HEK293 (cell line): ENCODE measurements at regions not wholly inside any gene's neighbourhood (a gene's known extent, or its start where the extent isn't known, plus 50 kb on each side); places are given as distances from the start of the nearest gene placed in this dataset.

ENCODE experiments used
- CTCF ChIA-PET: fragments of 350-600 bp; formaldehyde crosslinking; extraction: SDS; loops from one replicate; lab custom pipeline; 2021; ENCODE audit warnings: antibody characterized with exemption; lab: Yijun Ruan, JAX
- POLR2A ChIA-PET: fragments of 300-600 bp; formaldehyde crosslinking; extraction: SDS; loops from one replicate; lab custom pipeline; 2020; ENCODE audit warnings: antibody characterized with exemption, inconsistent platforms; lab: Yijun Ruan, JAX
- H3K27ac ChIP-seq: fragments of 200-500 bp; sonication (Bioruptor generic); 2 replicates; pipeline ENCODE4 v1.5.1; 2014; ENCODE audit warnings: low read depth, low read length, control low read depth, inconsistent platforms; ENCODE audit errors: extremely low read depth
- H3K36me3 ChIP-seq, 2 experiments: fragments of 200-500 bp in 1 of 2; sonication (Bioruptor generic) in 1 of 2; 1 replicate in 1 of 2; 2 replicates in 1 of 2; pipeline ENCODE4 v1.5.1; 2014 to 2017; ENCODE audit warnings: inconsistent platforms in 2 of 2, low read length in 2 of 2; ENCODE audit not compliant: control insufficient read depth in 2 of 2, insufficient read depth in 1 of 2
- H3K4me1 ChIP-seq: fragments of 200-500 bp; sonication (Bioruptor generic); 2 replicates; pipeline ENCODE4 v1.5.1; 2014; ENCODE audit warnings: mild to moderate bottlenecking, low read length, inconsistent platforms; ENCODE audit not compliant: control insufficient read depth, insufficient read depth
- H3K4me3 ChIP-seq: 2 replicates; pipeline ENCODE4 v1.5.1; 2011; ENCODE audit warnings: low read depth, mild to moderate bottlenecking, control low read depth, low read length, moderate library complexity
- H3K9me3 ChIP-seq: fragments of 200-500 bp; sonication (Bioruptor generic); 2 replicates; pipeline ENCODE4 v1.5.1; 2014; ENCODE audit warnings: low read depth, low read length, inconsistent platforms; ENCODE audit not compliant: control insufficient read depth, insufficient read depth
- ATF2 ChIP-seq: fragments of 450-650 bp; formaldehyde crosslinking; IDR thresholded peaks from 2 replicates; pipeline ENCODE4 v1.5.1; 2016; ENCODE audit warnings: missing biosample characterization, missing genetic modification characterization, low read depth
- GLIS1 ChIP-seq: fragments of 450-650 bp; formaldehyde crosslinking; IDR thresholded peaks from 2 replicates; pipeline ENCODE4 v1.5.1; 2016; ENCODE audit warnings: missing biosample characterization, missing genetic modification characterization
- IKZF3 ChIP-seq: fragments of 450-650 bp; IDR thresholded peaks from 2 replicates; pipeline ENCODE4 v1.5.0; 2018; ENCODE audit warnings: missing biosample characterization, mild to moderate bottlenecking, missing genetic modification characterization, moderate library complexity
- KLF17 ChIP-seq: fragments of 450-650 bp; formaldehyde crosslinking; IDR thresholded peaks from 2 replicates; pipeline ENCODE4 v1.5.1; 2016; ENCODE audit warnings: missing biosample characterization, missing genetic modification characterization
- OVOL3 ChIP-seq: fragments of 450-650 bp; formaldehyde crosslinking; IDR thresholded peaks from 2 replicates; pipeline ENCODE4 v1.5.1; 2016; ENCODE audit warnings: missing biosample characterization, missing genetic modification characterization
- PBX3 ChIP-seq: sonication (generic); formaldehyde crosslinking; IDR thresholded peaks from 2 replicates; pipeline ENCODE4 v1.8.1; 2022; ENCODE audit warnings: mild to moderate bottlenecking, moderate library complexity, missing genetic modification reagents
- PRDM6 ChIP-seq: fragments of 450-650 bp; formaldehyde crosslinking; IDR thresholded peaks from 2 replicates; pipeline ENCODE4 v1.5.1; 2017; ENCODE audit warnings: missing biosample characterization, missing genetic modification characterization
- RBAK ChIP-seq: fragments of 450-650 bp; formaldehyde crosslinking; IDR thresholded peaks from 2 replicates; pipeline ENCODE4 v1.5.1; 2016; ENCODE audit warnings: missing biosample characterization, missing genetic modification characterization
- SETDB1 ChIP-seq: IDR thresholded peaks from one replicate; pipeline ENCODE4 v1.6.1; 2017; ENCODE audit warnings: mild to moderate bottlenecking, low read length, moderate library complexity, mixed read lengths; ENCODE audit not compliant: insufficient read length
- ZBTB21 ChIP-seq: fragments of 450-650 bp; formaldehyde crosslinking; IDR thresholded peaks from 2 replicates; pipeline ENCODE4 v1.5.1; 2017; ENCODE audit warnings: missing biosample characterization, missing genetic modification characterization
- ZIC2 ChIP-seq: fragments of 450-650 bp; formaldehyde crosslinking; IDR thresholded peaks from 2 replicates; pipeline ENCODE4 v1.5.1; 2016; ENCODE audit warnings: missing biosample characterization, missing genetic modification characterization
- ZNF184 ChIP-seq: fragments of 450-650 bp; IDR thresholded peaks from 2 replicates; pipeline ENCODE4 v1.5.1; 2018; ENCODE audit warnings: missing biosample characterization, mild to moderate bottlenecking, missing genetic modification characterization
- ZNF26 ChIP-seq: fragments of 450-650 bp; formaldehyde crosslinking; IDR thresholded peaks from 2 replicates; pipeline ENCODE4 v1.5.1; 2016; ENCODE audit warnings: missing biosample characterization, missing genetic modification characterization
- ZNF362 ChIP-seq: fragments of 450-650 bp; formaldehyde crosslinking; IDR thresholded peaks from 2 replicates; pipeline ENCODE4 v1.5.1; 2016; ENCODE audit warnings: missing biosample characterization, missing genetic modification characterization
- ZNF394 ChIP-seq: fragments of 450-650 bp; formaldehyde crosslinking; IDR thresholded peaks from 2 replicates; pipeline ENCODE4 v1.5.1; 2016; ENCODE audit warnings: missing biosample characterization, missing genetic modification characterization, mild to moderate bottlenecking, moderate library complexity, borderline replicate concordance
- ZNF488 ChIP-seq: fragments of 450-650 bp; formaldehyde crosslinking; IDR thresholded peaks from 2 replicates; pipeline ENCODE4 v1.5.1; 2016; ENCODE audit warnings: missing biosample characterization, missing genetic modification characterization
- ZNF530 ChIP-seq: fragments of 450-650 bp; formaldehyde crosslinking; IDR thresholded peaks from 2 replicates; pipeline ENCODE4 v1.5.1; 2016; ENCODE audit warnings: low read depth, missing biosample characterization, missing genetic modification characterization
- ZNF560 ChIP-seq: fragments of 450-650 bp; formaldehyde crosslinking; IDR thresholded peaks from 2 replicates; pipeline ENCODE4 v1.5.1; 2017; ENCODE audit warnings: missing biosample characterization, missing genetic modification characterization, borderline replicate concordance
- ZNF639 ChIP-seq: fragments of 450-650 bp; formaldehyde crosslinking; IDR thresholded peaks from 2 replicates; pipeline ENCODE4 v1.5.1; 2016; ENCODE audit warnings: missing biosample characterization, missing genetic modification characterization

- TF ChIP-seq ZNF26, result no peak
- no peak for TF ChIP-seq ZIC2 (tag by site-specific recombination)
These were observed 259.3 kb downstream of the BMP7 start (continued) for GRCh38 chr20:57007171-57007540.

- Histone ChIP-seq H3K27ac (no peak overlapping the region), H3K4me3 (no peak overlapping the region)
- POLR2A ChIA-PET, result no interaction called here
- TF ChIP-seq ZNF362 (tag by site-specific recombination) (peak; percentile 63; the same call in 1 of the 2 replicates), PRDM6 (peak; percentile 70), ATF2 (tag by site-specific recombination) (no peak)
- TF ChIP-seq, all 188 proteins: peak for 2
- Histone ChIP-seq H3K9me3 (no peaks in the 10 kb centered on the region), H3K36me3 (no peaks in the 10 kb centered on the region), H3K4me1 (peaks cover 6% of the 10 kb centered on the region)
- CTCF ChIA-PET, result interaction anchor here (0.7 to 2.8 kb wide), 3 partner anchors 12 to 82 kb away, joined by 3 to 7 read pairs (median 6); no protein-coding TSS in a partner anchor
These were observed 258.2 kb downstream of the BMP7 start for GRCh38 chr20:57008217-57008616.

GRCh38 chr20:57009355-57009754 lies 257.1 kb downstream of the BMP7 start:
- H3K36me3 ChIP-seq, result no peaks in the 10 kb centered on the region
- TF ChIP-seq GLIS1 (tag by site-specific recombination), result peak; percentile 68
- no peak for TF ChIP-seq RBAK (tag by site-specific recombination)
- no peak for TF ChIP-seq ZNF488 (tag by site-specific recombination)
- TF ChIP-seq, all 188 proteins: peak for 1
- POLR2A ChIA-PET, result no interaction called here
- Histone ChIP-seq H3K4me3 (no peak overlapping the region), H3K4me1 (peaks cover 9% of the 10 kb centered on the region), H3K27ac (no peak overlapping the region), H3K9me3 (no peaks in the 10 kb centered on the region)
- CTCF ChIA-PET, result interaction anchor here (0.7 kb wide), 1 partner anchor 51 kb away, joined by 3 read pairs; no protein-coding TSS in a partner anchor

- no peak overlapping the region for H3K27ac ChIP-seq
- no peak overlapping the region for H3K4me3 ChIP-seq
- no peaks in the 10 kb centered on the region for H3K9me3 ChIP-seq
- peaks cover 9% of the 10 kb centered on the region for H3K4me1 ChIP-seq
- ChIA-PET POLR2A (no interaction called here), CTCF (interaction anchor here (0.7 kb wide), 1 partner anchor 51 kb away, joined by 3 read pairs; no protein-coding TSS in a partner anchor)
- H3K36me3 ChIP-seq, result no peaks in the 10 kb centered on the region
- TF ChIP-seq ZNF639 (tag by site-specific recombination) (no peak), KLF17 (tag by site-specific recombination) (no peak), ZNF560 (tag by site-specific recombination) (no peak), SETDB1 (no peak), PBX3 (CRISPR knock-in tag) (no peak), ZNF184 (tag by site-specific recombination) (no peak), IKZF3 (tag by site-specific recombination) (no peak), ZBTB21 (tag by site-specific recombination) (no peak), OVOL3 (no peak), ZNF394 (tag by site-specific recombination) (no peak), ZNF530 (tag by site-specific recombination) (no peak)
These were observed 256.7 kb downstream of the BMP7 start for GRCh38 chr20:57009775-57010174.
